Muscle of leg (tissue), 3 donors: ENCODE measurements at regions not wholly inside any gene's neighbourhood (a gene's known extent, or its start where the extent isn't known, plus 50 kb on each side); places are given as distances from the start of the nearest gene placed in this dataset.
"Not testable (repeated sequence)": the region's sequence is repeated elsewhere in the genome, so short reads cannot be mapped to it uniquely, and the experiment has no call there.

ENCODE experiments used
- DNase-seq: peaks from one replicate; pipeline ENCODE4 v3.0.0; 2013
- H3K27ac ChIP-seq: one replicate; pipeline ENCODE4 v1.5.1; 2013; ENCODE audit warnings: mild to moderate bottlenecking, low read length, control low read depth
- H3K27me3 ChIP-seq: one replicate; pipeline ENCODE4 v1.6.1; 2013; ENCODE audit warnings: low read length; ENCODE audit not compliant: control insufficient read depth, insufficient read depth
- H3K36me3 ChIP-seq: one replicate; pipeline ENCODE4 v1.6.1; 2013; ENCODE audit warnings: low read length; ENCODE audit not compliant: control insufficient read depth, insufficient read depth
- H3K4me1 ChIP-seq: one replicate; pipeline ENCODE4 v1.6.1; 2013; ENCODE audit warnings: low read length; ENCODE audit not compliant: control insufficient read depth, insufficient read depth
- H3K4me3 ChIP-seq: one replicate; pipeline ENCODE4 v1.5.1; 2013; ENCODE audit warnings: low read length, control low read depth
- H3K9me3 ChIP-seq: replicated peaks from 2 replicates; pipeline ENCODE4 v1.6.1; 2013; ENCODE audit warnings: low read depth, low read length; ENCODE audit not compliant: control insufficient read depth
- WGBS: methylation state at CpG from one replicate; pipeline ENCODE4 v1.1.5; 2013; ENCODE audit warnings: missing lambda C conversion rate; ENCODE audit not compliant: insufficient coverage; 5-methylcytosine and 5-hydroxymethylcytosine counted together

- WGBS = 75% methylated on average over 2 of the region's 3 CpGs
- Histone ChIP-seq H3K9me3 (no peaks in the 10 kb centered on the region), H3K4me1 (no peaks in the 10 kb centered on the region)
These were observed 147.6 kb upstream of the BARHL2 start for GRCh38 chr1:90864681-90865080.

GRCh38 chr1:90862782-90863181, 145.7 kb upstream of the BARHL2 start:
- H3K4me3 ChIP-seq = no peak overlapping the region
- H3K27ac ChIP-seq = no peak overlapping the region
- H3K36me3 ChIP-seq = no peaks in the 10 kb centered on the region
- no peaks in the 10 kb centered on the region for H3K27me3 ChIP-seq
- H3K9me3 ChIP-seq = no peaks in the 10 kb centered on the region
- DNase-seq = no peak
- H3K4me1 ChIP-seq = no peaks in the 10 kb centered on the region
- WGBS = no CpG with 5 or more reads among the region's 3 CpGs

More at GRCh38 chr1:90864681-90865080, 147.6 kb upstream of the BARHL2 start:
- no peaks in the 10 kb centered on the region for H3K36me3 ChIP-seq
- no peak overlapping the region for H3K27ac ChIP-seq
- DNase-seq = no peak
- H3K4me3 ChIP-seq = no peak overlapping the region
- no peaks in the 10 kb centered on the region for H3K27me3 ChIP-seq

- H3K36me3 ChIP-seq, H3K27me3 ChIP-seq, H3K4me1 ChIP-seq, H3K4me3 ChIP-seq, DNase-seq, H3K27ac ChIP-seq, H3K9me3 ChIP-seq: not testable (repeated sequence)
- WGBS = 100% methylated on average over 2 of the region's 3 CpGs
These were observed 144.3 kb upstream of the BARHL2 start for GRCh38 chr1:90861421-90861820.

GRCh38 chr1:90856463-90857007, 139.4 kb upstream of the BARHL2 start:
- peaks cover 13% of the 10 kb centered on the region for H3K27me3 ChIP-seq
- no peaks in the 10 kb centered on the region for H3K9me3 ChIP-seq
- no peak overlapping the region for H3K4me3 ChIP-seq
- H3K36me3 ChIP-seq = no peaks in the 10 kb centered on the region
- H3K4me1 ChIP-seq = peaks cover 2% of the 10 kb centered on the region
- WGBS = 77% methylated on average over 4 of the region's 7 CpGs
- no peak for DNase-seq
- H3K27ac ChIP-seq = no peak overlapping the region

GRCh38 chr1:90854397-90854924, 137.4 kb upstream of the BARHL2 start:
- Histone ChIP-seq H3K9me3 (no peaks in the 10 kb centered on the region), H3K4me1 (peaks cover 10% of the 10 kb centered on the region), H3K36me3 (no peaks in the 10 kb centered on the region), H3K27me3 (peaks cover 23% of the 10 kb centered on the region), H3K27ac (no peak overlapping the region), H3K4me3 (no peak overlapping the region)
- no peak for DNase-seq
- no CpG with 5 or more reads among the region's 4 CpGs for WGBS

GRCh38 chr1:90851711-90852050, 134.6 kb upstream of the BARHL2 start:
- Histone ChIP-seq H3K4me3 (peak overlapping the region; percentile 35), H3K9me3 (no peaks in the 10 kb centered on the region), H3K27me3 (peaks cover 30% of the 10 kb centered on the region), H3K4me1 (peaks cover 10% of the 10 kb centered on the region), H3K27ac (no peak overlapping the region), H3K36me3 (no peaks in the 10 kb centered on the region)
- DNase-seq = no peak
- 0% methylated on average over 2 of the region's 21 CpGs for WGBS

- Histone ChIP-seq H3K36me3 (no peaks in the 10 kb centered on the region), H3K4me3 (peak overlapping the region; percentile 60), H3K27me3 (peaks cover 30% of the 10 kb centered on the region), H3K9me3 (no peaks in the 10 kb centered on the region), H3K4me1 (peaks cover 10% of the 10 kb centered on the region), H3K27ac (no peak overlapping the region)
- 0% methylated on average over 66 of the region's 79 CpGs for WGBS
- peak; percentile 85 for DNase-seq
These were observed 134.0 kb upstream of the BARHL2 start for GRCh38 chr1:90850898-90851710.

GRCh38 chr1:90850181-90850897, 133.2 kb upstream of the BARHL2 start:
- peak; percentile 35 for DNase-seq
- Histone ChIP-seq H3K4me3 (peak overlapping the region; percentile 60), H3K27ac (no peak overlapping the region), H3K27me3 (peaks cover 32% of the 10 kb centered on the region), H3K9me3 (no peaks in the 10 kb centered on the region), H3K36me3 (no peaks in the 10 kb centered on the region), H3K4me1 (peaks cover 10% of the 10 kb centered on the region)
- WGBS = 10% methylated on average over 18 of the region's 19 CpGs

- peaks cover 65% of the 10 kb centered on the region for H3K27me3 ChIP-seq
- no peaks in the 10 kb centered on the region for H3K9me3 ChIP-seq
- H3K36me3 ChIP-seq = no peaks in the 10 kb centered on the region
- no peak overlapping the region for H3K27ac ChIP-seq
- no peaks in the 10 kb centered on the region for H3K4me1 ChIP-seq
- no peak overlapping the region for H3K4me3 ChIP-seq
- no peak for DNase-seq
- 7% methylated on average over 6 of the region's 21 CpGs for WGBS
These were observed 124.4 kb upstream of the BARHL2 start for GRCh38 chr1:90841473-90841872.

- DNase-seq = no peak
- H3K4me3 ChIP-seq = no peak overlapping the region
- no peaks in the 10 kb centered on the region for H3K9me3 ChIP-seq
- 0% methylated on average over 2 of the region's 7 CpGs for WGBS
- peaks cover 74% of the 10 kb centered on the region for H3K27me3 ChIP-seq
- no peak overlapping the region for H3K27ac ChIP-seq
- H3K4me1 ChIP-seq = peaks cover 10% of the 10 kb centered on the region
- no peaks in the 10 kb centered on the region for H3K36me3 ChIP-seq
These were observed 123.2 kb upstream of the BARHL2 start for GRCh38 chr1:90840352-90840751.
